ENCODE measurements at regions not wholly inside any gene's neighbourhood (a gene's known extent, or its start where the extent isn't known, plus 50 kb on each side); places are given as distances from the start of the nearest gene placed in this dataset.

- Histone ChIP-seq H3K36me3 (no peaks in the 10 kb centered on the region), H3K9me3 (ENCODE audit: low read depth) (no peaks in the 10 kb centered on the region), H3K4me1 (ENCODE audit: low read depth) (no peaks in the 10 kb centered on the region), H3K27me3 (no peaks in the 10 kb centered on the region), H3K4me3 (no peak overlapping the region), H3K27ac (no peak overlapping the region)
- no peak for DNase-seq (ENCODE audit: low read depth in 1 of 2, low spot score in 1 of 2)
- TF ChIP-seq, protein P1, sequence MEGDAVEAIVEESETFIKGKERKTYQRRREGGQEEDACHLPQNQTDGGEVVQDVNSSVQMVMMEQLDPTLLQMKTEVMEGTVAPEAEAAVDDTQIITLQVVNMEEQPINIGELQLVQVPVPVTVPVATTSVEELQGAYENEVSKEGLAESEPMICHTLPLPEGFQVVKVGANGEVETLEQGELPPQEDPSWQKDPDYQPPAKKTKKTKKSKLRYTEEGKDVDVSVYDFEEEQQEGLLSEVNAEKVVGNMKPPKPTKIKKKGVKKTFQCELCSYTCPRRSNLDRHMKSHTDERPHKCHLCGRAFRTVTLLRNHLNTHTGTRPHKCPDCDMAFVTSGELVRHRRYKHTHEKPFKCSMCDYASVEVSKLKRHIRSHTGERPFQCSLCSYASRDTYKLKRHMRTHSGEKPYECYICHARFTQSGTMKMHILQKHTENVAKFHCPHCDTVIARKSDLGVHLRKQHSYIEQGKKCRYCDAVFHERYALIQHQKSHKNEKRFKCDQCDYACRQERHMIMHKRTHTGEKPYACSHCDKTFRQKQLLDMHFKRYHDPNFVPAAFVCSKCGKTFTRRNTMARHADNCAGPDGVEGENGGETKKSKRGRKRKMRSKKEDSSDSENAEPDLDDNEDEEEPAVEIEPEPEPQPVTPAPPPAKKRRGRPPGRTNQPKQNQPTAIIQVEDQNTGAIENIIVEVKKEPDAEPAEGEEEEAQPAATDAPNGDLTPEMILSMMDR (IDR thresholded peaks at IDR 0.05; ENCODE audit: low read depth, low read length), result no peak
Observed at GRCh38 chr13:64935441-64935840, 2294.7 kb downstream of the PCDH9 start.

GRCh38 chr13:64934569-64935362, 2295.4 kb downstream of the PCDH9 start:
- Histone ChIP-seq H3K36me3 (no peaks in the 10 kb centered on the region), H3K27ac (no peak overlapping the region), H3K4me1 (ENCODE audit: low read depth) (no peaks in the 10 kb centered on the region), H3K4me3 (no peak overlapping the region), H3K27me3 (no peaks in the 10 kb centered on the region), H3K9me3 (ENCODE audit: low read depth) (no peaks in the 10 kb centered on the region)
- no peak for DNase-seq (ENCODE audit: low read depth in 1 of 2, low spot score in 1 of 2)
- TF ChIP-seq, protein P1 (IDR thresholded peaks at IDR 0.05; ENCODE audit: low read depth, low read length), result no peak

GRCh38 chr13:64930636-64931035, 2299.5 kb downstream of the PCDH9 start:
- no peaks in the 10 kb centered on the region for H3K9me3 ChIP-seq (ENCODE audit: low read depth)
- H3K4me1 ChIP-seq (ENCODE audit: low read depth), result no peaks in the 10 kb centered on the region
- H3K27ac ChIP-seq, result no peak overlapping the region
- H3K27me3 ChIP-seq, result no peaks in the 10 kb centered on the region
- no peak for DNase-seq (ENCODE audit: low read depth in 1 of 2, low spot score in 1 of 2)
- no peaks in the 10 kb centered on the region for H3K36me3 ChIP-seq
- H3K4me3 ChIP-seq, result no peak overlapping the region
- TF ChIP-seq, protein P1 (IDR thresholded peaks at IDR 0.05; ENCODE audit: low read depth, low read length), result no peak

GRCh38 chr13:64928696-64929499, 2301.2 kb downstream of the PCDH9 start:
- H3K4me1 ChIP-seq (ENCODE audit: low read depth), result no peaks in the 10 kb centered on the region
- no peaks in the 10 kb centered on the region for H3K27me3 ChIP-seq
- H3K36me3 ChIP-seq, result no peaks in the 10 kb centered on the region
- peak in 1 of 2 donors; percentile 76 for DNase-seq (ENCODE audit: low read depth in 1 of 2, low spot score in 1 of 2)
- TF ChIP-seq, protein P1 (IDR thresholded peaks at IDR 0.05; ENCODE audit: low read depth, low read length), result no peak
- no peak overlapping the region for H3K4me3 ChIP-seq
- no peaks in the 10 kb centered on the region for H3K9me3 ChIP-seq (ENCODE audit: low read depth)
- H3K27ac ChIP-seq, result no peak overlapping the region

DNA sequence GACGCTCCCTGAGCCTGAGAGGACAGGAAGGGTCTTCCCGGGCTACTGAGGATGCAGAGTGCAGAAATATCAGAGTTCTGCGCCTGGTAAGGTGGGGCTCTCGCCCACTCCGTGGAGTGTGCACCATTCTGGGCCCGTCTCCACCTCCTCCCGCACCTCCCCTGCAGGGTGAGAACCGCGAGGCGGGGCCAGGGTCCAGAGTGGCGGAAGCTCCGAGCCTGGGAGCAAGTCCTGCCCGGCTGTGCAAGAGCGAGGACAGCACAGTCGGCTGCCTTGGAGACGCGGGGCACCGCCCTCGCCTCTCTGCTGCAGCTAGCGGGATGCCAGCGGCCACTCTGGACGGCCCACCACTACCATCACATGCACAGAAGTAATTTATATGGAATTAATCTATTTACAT, 2304.4 kb downstream of the PCDH9 start:
- Histone ChIP-seq H3K4me3 (no peak overlapping the region), H3K4me1 (ENCODE audit: low read depth) (no peaks in the 10 kb centered on the region), H3K27me3 (no peaks in the 10 kb centered on the region), H3K9me3 (ENCODE audit: low read depth) (no peaks in the 10 kb centered on the region), H3K36me3 (no peaks in the 10 kb centered on the region), H3K27ac (no peak overlapping the region)
- no peak for DNase-seq (ENCODE audit: low read depth in 1 of 2, low spot score in 1 of 2)
- TF ChIP-seq, protein P1 (IDR thresholded peaks at IDR 0.05; ENCODE audit: low read depth, low read length), result no peak
